IMR-90 (cell line): ENCODE measurements at regions not wholly inside any gene's neighbourhood (a gene's known extent, or its start where the extent isn't known, plus 50 kb on each side); places are given as distances from the start of the nearest gene placed in this dataset.

ENCODE experiments used
- ATAC-seq: fragments of 200-7000 bp; cut with Tn5 transposase; 2 replicates; pipeline ENCODE4 v1.9.1; 2020; ENCODE audit warnings: low read depth, mild to moderate bottlenecking, moderate library complexity
- BruUV-seq: library from RNA; stranded (reverse); fragments of 400-500 nt; replicated peaks from 2 replicates; lab custom pipeline; 2021; lab: Mats Ljungman, UMichigan
- CTCF ChIA-PET: fragments of 300-600 bp; formaldehyde crosslinking; extraction: SDS; loops from one replicate; lab custom pipeline; 2021; ENCODE audit warnings: antibody characterized with exemption; lab: Yijun Ruan, JAX
- POLR2A ChIA-PET: fragments of 300-600 bp; sonication (Branson Sonifier 250); formaldehyde crosslinking; loops from one replicate; lab custom pipeline; 2022; ENCODE audit warnings: antibody characterized with exemption; ENCODE audit not compliant: unreplicated experiment; lab: Charles Lee
- DNase-seq: peaks from one replicate; pipeline ENCODE4 v3.0.0; 2013
- H2AFZ ChIP-seq: replicated peaks from 2 replicates; pipeline ENCODE3; 2013; ENCODE audit warnings: low read length, mild to moderate bottlenecking; ENCODE audit not compliant: poor library complexity
- H2AK5ac ChIP-seq: 2 replicates; pipeline ENCODE4 v1.6.1; 2013; ENCODE audit warnings: low read depth, low read length, inconsistent platforms
- H2AK9ac ChIP-seq: replicated peaks from 2 replicates; pipeline ENCODE3; 2013; ENCODE audit warnings: mild to moderate bottlenecking, low read depth, low read length, moderate library complexity; ENCODE audit not compliant: poor library complexity
- H2BK120ac ChIP-seq: 2 replicates; pipeline ENCODE4 v1.6.1; 2013; ENCODE audit warnings: low read depth, low read length, inconsistent platforms
- H2BK15ac ChIP-seq: 3 replicates; pipeline ENCODE4 v1.6.1; 2013; ENCODE audit warnings: low read depth, low read length, inconsistent platforms
- H2BK20ac ChIP-seq: 2 replicates; pipeline ENCODE4 v1.6.1; 2013; ENCODE audit warnings: low read depth, mild to moderate bottlenecking, inconsistent platforms, low read length, moderate library complexity
- H2BK5ac ChIP-seq: 2 replicates; pipeline ENCODE4 v1.6.1; 2013; ENCODE audit warnings: mild to moderate bottlenecking, low read depth, low read length, inconsistent platforms; ENCODE audit not compliant: poor library complexity, severe bottlenecking
- H3K14ac ChIP-seq: replicated peaks from 2 replicates; pipeline ENCODE4 v1.6.1; 2013; ENCODE audit warnings: low read depth, low read length, inconsistent platforms
- H3K18ac ChIP-seq: 2 replicates; pipeline ENCODE4 v1.6.1; 2013; ENCODE audit warnings: low read depth, low read length, control low read depth
- H3K23ac ChIP-seq: 2 replicates; pipeline ENCODE4 v1.6.1; 2013; ENCODE audit warnings: low read depth, low read length, inconsistent platforms
- H3K27ac ChIP-seq: 2 replicates; pipeline ENCODE4 v1.5.1; 2013; ENCODE audit warnings: mild to moderate bottlenecking, control low read depth, low read length; ENCODE audit not compliant: insufficient read depth
- H3K27me3 ChIP-seq: 2 replicates; pipeline ENCODE4 v1.6.1; 2013; ENCODE audit warnings: low read length; ENCODE audit not compliant: control insufficient read depth, insufficient read depth
- H3K36me3 ChIP-seq: 2 replicates; pipeline ENCODE4 v1.6.1; 2013; ENCODE audit warnings: low read length, mixed read lengths; ENCODE audit not compliant: control insufficient read depth, insufficient read depth
- H3K4ac ChIP-seq: 2 replicates; pipeline ENCODE4 v1.6.1; 2013; ENCODE audit warnings: low read depth, low read length, inconsistent platforms
- H3K4me1 ChIP-seq: 2 replicates; pipeline ENCODE4 v1.6.1; 2013; ENCODE audit warnings: low read length, mixed read lengths; ENCODE audit not compliant: control insufficient read depth, insufficient read depth
- H3K4me2 ChIP-seq: 2 replicates; pipeline ENCODE4 v1.6.1; 2013; ENCODE audit warnings: low read depth, mild to moderate bottlenecking, control low read depth, low read length, moderate library complexity
- H3K4me3 ChIP-seq: 2 replicates; pipeline ENCODE4 v1.5.1; 2013; ENCODE audit warnings: low read depth, mild to moderate bottlenecking, control low read depth, low read length, moderate library complexity; ENCODE audit not compliant: insufficient read depth
- H3K56ac ChIP-seq: 2 replicates; pipeline ENCODE4 v1.6.1; 2013; ENCODE audit warnings: low read length, inconsistent platforms; ENCODE audit not compliant: insufficient read depth; ENCODE audit errors: extremely low read depth
- H3K79me1 ChIP-seq, 2 experiments: 2 replicates each; pipeline ENCODE4 v1.6.1; 2013; ENCODE audit warnings: low read length in 2 of 2, inconsistent platforms in 1 of 2, low read depth in 1 of 2
- H3K9ac ChIP-seq: 2 replicates; pipeline ENCODE4 v1.6.1; 2013; ENCODE audit warnings: low read depth, low read length, control low read depth
- H3K9me1 ChIP-seq: 2 replicates; pipeline ENCODE4 v1.6.1; 2013; ENCODE audit warnings: low read length, inconsistent platforms; ENCODE audit not compliant: insufficient read depth
- H3K9me3 ChIP-seq: 2 replicates; pipeline ENCODE4 v1.6.1; 2013; ENCODE audit warnings: low read length; ENCODE audit not compliant: control insufficient read depth, insufficient read depth
- H4K20me1 ChIP-seq: 2 replicates; pipeline ENCODE4 v1.6.1; 2013; ENCODE audit warnings: low read length, inconsistent platforms; ENCODE audit not compliant: insufficient read depth
- H4K5ac ChIP-seq: 2 replicates; pipeline ENCODE4 v1.6.1; 2013; ENCODE audit warnings: mild to moderate bottlenecking, low read depth, low read length, control low read depth
- H4K8ac ChIP-seq, 2 experiments: 2 replicates each; pipeline ENCODE4 v1.6.1; 2013; ENCODE audit warnings: low read depth in 2 of 2, low read length in 2 of 2, control low read depth in 1 of 2, inconsistent platforms in 1 of 2
- H4K91ac ChIP-seq: 2 replicates; pipeline ENCODE4 v1.6.1; 2013; ENCODE audit warnings: low read depth, low read length, inconsistent platforms; ENCODE audit not compliant: insufficient read depth
- FOS ChIP-seq: fragments of 150-350 bp; IDR thresholded peaks from 2 replicates; pipeline ENCODE4 v1.6.1; 2016; ENCODE audit warnings: low read depth, low read length
- MAFK ChIP-seq: IDR thresholded peaks from 2 replicates; pipeline ENCODE4 v1.6.1; 2012; ENCODE audit warnings: low read depth, low read length, improper control_type of control experiment
- MXI1 ChIP-seq: IDR thresholded peaks from 2 replicates; pipeline ENCODE4 v1.6.1; 2012; ENCODE audit warnings: low read depth, mild to moderate bottlenecking, low read length, moderate library complexity, borderline replicate concordance
- POLR2A ChIP-seq: IDR thresholded peaks from 2 replicates; pipeline ENCODE4 v1.6.1; 2012; ENCODE audit warnings: mild to moderate bottlenecking, low read depth, low read length
- RAD21 ChIP-seq: IDR thresholded peaks from 2 replicates; pipeline ENCODE4 v1.6.1; 2012; ENCODE audit warnings: low read length, improper control_type of control experiment
- RFX5 ChIP-seq: IDR thresholded peaks from 2 replicates; pipeline ENCODE4 v1.8.0; 2012; ENCODE audit warnings: low read depth, mild to moderate bottlenecking, low read length, moderate library complexity
- USF2 ChIP-seq: fragments of 150-350 bp; IDR thresholded peaks from 2 replicates; pipeline ENCODE4 v1.6.1; 2017; ENCODE audit warnings: mild to moderate bottlenecking, antibody characterized with exemption, low read length, low read depth
- dilution Hi-C: fragments of 300-500 bp; cut with HindIII; formaldehyde crosslinking; loops from one replicate; pipeline ENCODE4 v1.14.3; 2018; ENCODE audit warnings: low sequenced_read_pairs; ENCODE audit not compliant: unreplicated experiment
- in situ Hi-C: fragments of 300-500 bp; cut with MboI; formaldehyde crosslinking; loops from 3 replicates; pipeline ENCODE4 v1.14.3; 2019; ENCODE audit warnings: low sequenced_read_pairs, inconsistent platforms, mixed read lengths
- intact Hi-C: fragments of 100-400 bp; cut with micrococcal nuclease; formaldehyde crosslinking; loops from 2 replicates; pipeline ENCODE4 v1.10.0; 2022

- TF ChIP-seq FOS (no peak), RAD21 (no peak), USF2 (no peak), MXI1 (no peak), MAFK (peak; percentile 55), RFX5 (no peak), POLR2A (no peak)
- Histone ChIP-seq H3K9me3 (no peaks in the 10 kb centered on the region), H2BK5ac (no peak overlapping the region), H2BK20ac (no peak overlapping the region), H3K23ac (no peak overlapping the region), H2BK120ac (no peak overlapping the region), H3K9me1 (no peaks in the 10 kb centered on the region), H3K4me1 (no peaks in the 10 kb centered on the region), H3K4me2 (no peak overlapping the region), H4K91ac (no peak overlapping the region), H3K27me3 (no peaks in the 10 kb centered on the region), H3K56ac (no peak overlapping the region), H4K20me1 (no peaks in the 10 kb centered on the region), H2AK5ac (no peak overlapping the region), H3K14ac (no peak overlapping the region), H2AFZ (no peak overlapping the region), H3K4me3 (no peak overlapping the region), H3K27ac (no peak overlapping the region), H2BK15ac (no peak overlapping the region), H3K9ac (no peak overlapping the region), H4K5ac (no peak overlapping the region), H3K36me3 (no peaks in the 10 kb centered on the region), H3K18ac (no peak overlapping the region), H3K4ac (no peak overlapping the region), H2AK9ac (no peak overlapping the region), H4K8ac (no peak overlapping the region), H3K79me1 (no peaks in the 10 kb centered on the region)
- ChIA-PET POLR2A (no interaction called here), CTCF (no interaction called here)
- dilution Hi-C loops (no loop called here), intact Hi-C loops (no loop called here), in situ Hi-C loops (no loop called here)
- ATAC-seq (no peak), DNase-seq (no peak)
- BruUV-seq: no TSS peak
Measured at GRCh38 chr1:198411240-198411639, 129.2 kb downstream of the ATP6V1G3 start.
